K562 (cell line): ENCODE measurements at regions not wholly inside any gene's neighbourhood (a gene's known extent, or its start where the extent isn't known, plus 50 kb on each side); places are given as distances from the start of the nearest gene placed in this dataset.

ENCODE experiments used
- ATAC-seq: fragments of 200-7000 bp; cut with Tn5 transposase; 3 replicates; pipeline ENCODE4 v1.9.1; 2020; ENCODE audit warnings: moderate library complexity
- BruUV-seq: library from RNA; stranded (reverse); fragments of 400-500 nt; replicated peaks from 2 replicates; lab custom pipeline; 2021; lab: Mats Ljungman, UMichigan
- CTCF ChIA-PET: fragments of 300-600 bp; formaldehyde crosslinking; extraction: SDS; loops from one replicate; lab custom pipeline; 2021; ENCODE audit warnings: low intra/inter-chr PET ratio; lab: Yijun Ruan, JAX
- POLR2A ChIA-PET: fragments of 300-600, 350-650 bp; sonication (Branson Sonifier 250); formaldehyde crosslinking; extraction: SDS; loops from one replicate; lab custom pipeline; 2021; ENCODE audit warnings: antibody characterized with exemption, inconsistent platforms; lab: Yijun Ruan, JAX
- DNase-seq, 4 experiments: peaks; one replicate each; pipeline versions ENCODE4 v3.0.0 to v3.0.0-alpha.2; 2011 to 2018; ENCODE audit warnings: low spot score in 3 of 4, mixed read lengths in 3 of 4; ENCODE audit errors: extremely low read depth in 1 of 4
- FAIRE-seq: peaks from 2 replicates; lab custom pipeline; 2011; peaks lifted over from hg19 to GRCh38; lab: Jason Lieb, UNC
- H2AFZ ChIP-seq: 2 replicates; pipeline ENCODE4 v1.6.0; 2011; ENCODE audit warnings: low read depth, low read length, control low read depth, inconsistent platforms
- H3K27ac ChIP-seq: fragments of 200-600 bp; 3 replicates; pipeline ENCODE4 v1.8.0; 2011; ENCODE audit warnings: low read depth, mild to moderate bottlenecking, control low read depth, inconsistent platforms, low read length, moderate library complexity, mixed read lengths; ENCODE audit errors: extremely low read depth
- H3K27me3 ChIP-seq, 2 experiments: fragments of 300-600 bp in 1 of 2; 2 replicates in 1 of 2; 3 replicates in 1 of 2; pipeline versions ENCODE4 v1.6.0 to v1.8.0; 2011; ENCODE audit warnings: inconsistent platforms in 2 of 2, low read length in 2 of 2, mild to moderate bottlenecking in 1 of 2, mixed read lengths in 1 of 2, moderate library complexity in 1 of 2; ENCODE audit not compliant: control insufficient read depth in 2 of 2, insufficient read depth in 2 of 2
- H3K36me3 ChIP-seq: fragments of 300-600 bp; 3 replicates; pipeline ENCODE4 v1.8.0; 2011; ENCODE audit warnings: mild to moderate bottlenecking, low read length, inconsistent platforms; ENCODE audit not compliant: control insufficient read depth, insufficient read depth
- H3K4me1 ChIP-seq, 2 experiments: fragments of 200-600 bp in 1 of 2; replicated peaks in 1 of 2; 2 replicates in 1 of 2; 3 replicates in 1 of 2; pipeline versions ENCODE4 v1.5.1 to v1.8.0; 2011; ENCODE audit warnings: inconsistent platforms in 2 of 2, low read length in 2 of 2, mild to moderate bottlenecking in 1 of 2, mixed read lengths in 1 of 2, moderate library complexity in 1 of 2; ENCODE audit not compliant: control insufficient read depth in 2 of 2, insufficient read depth in 2 of 2
- H3K4me2 ChIP-seq: 2 replicates; pipeline ENCODE4 v1.6.1; 2011; ENCODE audit warnings: low read length, control low read depth, inconsistent platforms, mixed read lengths; ENCODE audit not compliant: insufficient read depth
- H3K4me3 ChIP-seq: fragments of 200-600 bp; sonication (generic), shearing (Covaris generic); 2 replicates; pipeline ENCODE4 v1.5.1; 2016; ENCODE audit warnings: control low read depth, inconsistent platforms
- H3K79me2 ChIP-seq: fragments of 200-600 bp; 3 replicates; pipeline ENCODE4 v1.8.0; 2011; ENCODE audit warnings: low read length, inconsistent platforms; ENCODE audit not compliant: control insufficient read depth, insufficient read depth
- H3K9ac ChIP-seq, 2 experiments: 2 replicates each; pipeline versions ENCODE4 v1.6.0 to v1.6.1; 2011; ENCODE audit warnings: low read depth in 2 of 2, low read length in 2 of 2, control low read depth in 1 of 2, inconsistent platforms in 1 of 2, mild to moderate bottlenecking in 1 of 2, mixed read lengths in 1 of 2; ENCODE audit not compliant: insufficient read depth in 1 of 2
- H3K9me1 ChIP-seq: one replicate; pipeline ENCODE4 v1.6.0; 2011; ENCODE audit warnings: inconsistent platforms, mild to moderate bottlenecking, low read length, moderate library complexity; ENCODE audit not compliant: control insufficient read depth, insufficient read depth
- H3K9me3 ChIP-seq: replicated peaks from 2 replicates; pipeline ENCODE4 v1.5.1; 2011; ENCODE audit warnings: low read depth, low read length, inconsistent platforms; ENCODE audit not compliant: control insufficient read depth, insufficient read depth
- H4K20me1 ChIP-seq: replicated peaks from 2 replicates; pipeline ENCODE4 v1.6.1; 2011; ENCODE audit warnings: low read length, inconsistent platforms, mixed read lengths; ENCODE audit not compliant: control insufficient read depth, insufficient read depth
- BMI1 ChIP-seq: fragments of 150-350 bp; IDR thresholded peaks from 2 replicates; pipeline ENCODE4 v1.6.1; 2014; ENCODE audit warnings: low read length
- MTF1 ChIP-seq: fragments of 250-450 bp; sonication (Bioruptor Pico); IDR thresholded peaks from 2 replicates; pipeline ENCODE4 v1.9.0; 2021; ENCODE audit warnings: moderate library complexity, mild to moderate bottlenecking, inconsistent platforms, borderline replicate concordance
- PPARD ChIP-seq: fragments of 250-450 bp; sonication (Bioruptor Pico); IDR thresholded peaks from 2 replicates; pipeline ENCODE4 v1.8.0; 2022; ENCODE audit warnings: inconsistent platforms, mild to moderate bottlenecking, moderate library complexity
- PYGO2 ChIP-seq: fragments of 450-650 bp; IDR thresholded peaks from 2 replicates; pipeline ENCODE4 v1.6.1; 2016; ENCODE audit warnings: mild to moderate bottlenecking, missing genetic modification characterization, moderate library complexity, missing compliant biosample characterization
- SAFB ChIP-seq: fragments of 200-400 bp; formaldehyde crosslinking; IDR thresholded peaks from 2 replicates; pipeline ENCODE4 v1.6.1; 2017; ENCODE audit warnings: low read depth, low read length, borderline replicate concordance
- SUPT5H ChIP-seq: fragments of 450-650 bp; IDR thresholded peaks from 2 replicates; pipeline ENCODE4 v1.6.1; 2016
- WGBS: fragments of 100-300 bp; shearing (Covaris generic); methylation state at CpG from one replicate; pipeline ENCODE4 v1.1.6; 2016; ENCODE audit warnings: low coverage, mixed read lengths; ENCODE audit not compliant: insufficient coverage; ENCODE audit errors: missing lambda C conversion rate; 5-methylcytosine and 5-hydroxymethylcytosine counted together
- in situ Hi-C: fragments of 300-500 bp; cut with MboI; formaldehyde crosslinking; loops from 4 replicates; pipeline ENCODE4 v1.15.0; 2018; ENCODE audit warnings: inconsistent platforms, mixed read lengths
- intact Hi-C: fragments of 100-400 bp; cut with micrococcal nuclease; formaldehyde crosslinking; loops from 2 replicates; pipeline ENCODE4 v1.14.2; 2022
- TF ChIP-seq, protein P1 (sequence below), 2 experiments: fragments of 200-800 bp in 1 of 2; sonication (Bioruptor generic) in 1 of 2; sonication (generic) in 1 of 2; formaldehyde crosslinking in 1 of 2; IDR thresholded peaks in 1 of 2; conservative IDR thresholded peaks in 1 of 2; 2 replicates each; pipeline versions ENCODE4 v1.5.0 to v1.6.1; 2016 to 2020; ENCODE audit warnings: missing compliant biosample characterization in 1 of 2, missing genetic modification characterization in 1 of 2, missing genetic modification reagents in 1 of 2
- TF ChIP-seq, protein P2 (sequence below): sonication (generic); formaldehyde crosslinking; IDR thresholded peaks from 2 replicates; pipeline ENCODE4 v1.8.0; 2022; ENCODE audit warnings: mild to moderate bottlenecking, missing genetic modification reagents, borderline replicate concordance

DNA sequence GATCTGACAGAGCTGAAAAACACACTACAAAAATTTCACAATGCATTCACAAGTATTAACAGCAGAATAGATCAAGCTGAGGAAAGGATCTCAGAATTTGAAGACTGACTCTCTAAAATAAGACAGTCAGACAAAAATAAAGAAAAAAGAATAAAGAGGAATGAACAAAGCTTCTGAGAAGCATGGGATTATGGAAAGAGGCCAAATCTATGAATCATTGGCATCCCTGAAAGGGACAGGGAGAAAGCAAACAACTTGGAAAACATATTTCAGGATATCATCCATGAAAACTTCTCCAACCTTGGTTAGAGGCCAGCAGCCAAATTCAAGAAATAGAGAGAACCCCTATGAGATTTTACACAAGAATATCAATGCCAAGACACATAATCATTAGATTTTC, 804.8 kb upstream of the IGFBP3 start:
- H3K9me3 ChIP-seq: no peaks in the 10 kb centered on the region
- H3K4me1 ChIP-seq: no peaks in the 10 kb centered on the region
- no peak overlapping the region for H2AFZ ChIP-seq
- H3K36me3 ChIP-seq: no peaks in the 10 kb centered on the region
- ATAC-seq (no peak), DNase-seq (no peak)
- H3K27me3 ChIP-seq: no peaks in the 10 kb centered on the region
- TF ChIP-seq PYGO2 (tag): no peak
- no peak for TF ChIP-seq BMI1
- TF ChIP-seq SUPT5H: no peak
- TF ChIP-seq, all 486 proteins: peak for 0
- Histone ChIP-seq H4K20me1 (no peaks in the 10 kb centered on the region), H3K4me2 (no peak overlapping the region), H3K9me1 (no peaks in the 10 kb centered on the region), H3K27ac (no peak overlapping the region), H3K79me2 (no peaks in the 10 kb centered on the region), H3K4me3 (no peak overlapping the region), H3K9ac (no peak overlapping the region)
- in situ Hi-C loops: no loop called here
- intact Hi-C loops: no loop called here
- ChIA-PET CTCF (no interaction called here), POLR2A (no interaction called here)
- BruUV-seq: no TSS peak
- no peak for FAIRE-seq

DNA sequence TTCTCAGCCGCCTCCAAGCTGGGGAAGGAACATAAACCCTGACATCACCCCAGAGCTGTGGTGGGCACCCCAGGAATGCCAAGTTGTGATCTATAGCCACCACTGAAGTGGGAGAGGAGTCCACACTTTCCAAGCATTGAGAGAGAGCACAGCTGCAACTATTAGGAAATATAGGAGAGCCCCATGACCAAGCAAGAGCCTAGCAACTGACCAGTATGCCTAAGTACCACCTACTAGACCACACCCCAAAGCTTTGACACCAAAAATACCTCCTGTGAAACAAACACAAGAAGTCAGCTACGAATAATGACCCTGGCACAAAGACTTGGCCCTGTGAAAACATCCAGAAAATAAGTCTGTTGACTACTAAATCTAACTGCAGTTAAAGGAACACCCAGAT, 804.1 kb upstream of the IGFBP3 start:
- no peaks in the 10 kb centered on the region for H3K27me3 ChIP-seq
- DNase-seq: no peak
- FAIRE-seq: no peak
- no peak overlapping the region for H3K4me2 ChIP-seq
- ChIA-PET POLR2A (no interaction called here), CTCF (no interaction called here)
- H3K79me2 ChIP-seq: no peaks in the 10 kb centered on the region
- no peak overlapping the region for H2AFZ ChIP-seq
- 12% methylated on average over 2 of the region's 2 CpGs for WGBS
- intact Hi-C loops (no loop called here), in situ Hi-C loops (no loop called here)
- H3K9me3 ChIP-seq: no peaks in the 10 kb centered on the region
- no peaks in the 10 kb centered on the region for H3K36me3 ChIP-seq
- H3K9me1 ChIP-seq: no peaks in the 10 kb centered on the region
- no peaks in the 10 kb centered on the region for H3K4me1 ChIP-seq
- TF ChIP-seq MTF1 (CRISPR knock-in tag): no peak
- TF ChIP-seq, protein P1, sequence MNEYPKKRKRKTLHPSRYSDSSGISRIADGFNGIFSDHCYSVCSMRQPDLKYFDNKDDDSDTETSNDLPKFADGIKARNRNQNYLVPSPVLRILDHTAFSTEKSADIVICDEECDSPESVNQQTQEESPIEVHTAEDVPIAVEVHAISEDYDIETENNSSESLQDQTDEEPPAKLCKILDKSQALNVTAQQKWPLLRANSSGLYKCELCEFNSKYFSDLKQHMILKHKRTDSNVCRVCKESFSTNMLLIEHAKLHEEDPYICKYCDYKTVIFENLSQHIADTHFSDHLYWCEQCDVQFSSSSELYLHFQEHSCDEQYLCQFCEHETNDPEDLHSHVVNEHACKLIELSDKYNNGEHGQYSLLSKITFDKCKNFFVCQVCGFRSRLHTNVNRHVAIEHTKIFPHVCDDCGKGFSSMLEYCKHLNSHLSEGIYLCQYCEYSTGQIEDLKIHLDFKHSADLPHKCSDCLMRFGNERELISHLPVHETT (CRISPR knock-in tag; conservative IDR thresholded peaks at IDR 0.05 in 1 of 2, IDR thresholded peaks at IDR 0.05 in 1 of 2): no peak
- TF ChIP-seq, protein P2, sequence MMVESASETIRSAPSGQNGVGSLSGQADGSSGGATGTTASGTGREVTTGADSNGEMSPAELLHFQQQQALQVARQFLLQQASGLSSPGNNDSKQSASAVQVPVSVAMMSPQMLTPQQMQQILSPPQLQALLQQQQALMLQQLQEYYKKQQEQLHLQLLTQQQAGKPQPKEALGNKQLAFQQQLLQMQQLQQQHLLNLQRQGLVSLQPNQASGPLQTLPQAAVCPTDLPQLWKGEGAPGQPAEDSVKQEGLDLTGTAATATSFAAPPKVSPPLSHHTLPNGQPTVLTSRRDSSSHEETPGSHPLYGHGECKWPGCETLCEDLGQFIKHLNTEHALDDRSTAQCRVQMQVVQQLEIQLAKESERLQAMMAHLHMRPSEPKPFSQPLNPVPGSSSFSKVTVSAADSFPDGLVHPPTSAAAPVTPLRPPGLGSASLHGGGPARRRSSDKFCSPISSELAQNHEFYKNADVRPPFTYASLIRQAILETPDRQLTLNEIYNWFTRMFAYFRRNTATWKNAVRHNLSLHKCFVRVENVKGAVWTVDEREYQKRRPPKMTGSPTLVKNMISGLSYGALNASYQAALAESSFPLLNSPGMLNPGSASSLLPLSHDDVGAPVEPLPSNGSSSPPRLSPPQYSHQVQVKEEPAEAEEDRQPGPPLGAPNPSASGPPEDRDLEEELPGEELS: no peak
- TF ChIP-seq SAFB: no peak
- TF ChIP-seq PPARD (CRISPR knock-in tag): no peak
- H3K4me3 ChIP-seq: no peak overlapping the region
- no TSS peak for BruUV-seq
- no peak overlapping the region for H3K27ac ChIP-seq
- ATAC-seq: no peak
- no peak overlapping the region for H3K9ac ChIP-seq
- H4K20me1 ChIP-seq: no peaks in the 10 kb centered on the region
